Suprapubic skin (tissue), 4 donors: ENCODE measurements at regions not wholly inside any gene's neighbourhood (a gene's known extent, or its start where the extent isn't known, plus 50 kb on each side); places are given as distances from the start of the nearest gene placed in this dataset.

Source experiments
- POLR2A ChIP-seq, 2 donors: fragments of 450-650 bp; IDR thresholded peaks; one replicate each; pipeline ENCODE4 v1.6.1; 2017; ENCODE audit warnings: antibody characterized with exemption in 2 of 2, mild to moderate bottlenecking in 2 of 2, moderate library complexity in 2 of 2
- POLR2AphosphoS5 ChIP-seq, 3 donors: sonication (generic); formaldehyde crosslinking; IDR thresholded peaks; one replicate each; pipeline ENCODE4 v1.6.1; 2017; ENCODE audit warnings: antibody characterized with exemption in 3 of 3
- TF ChIP-seq, protein P1 (sequence below), 2 donors: fragments of 200-600 bp in 1 of 2; fragments of 450-650 bp in 1 of 2; sonication (generic) in 1 of 2; IDR thresholded peaks; one replicate each; pipeline ENCODE4 v1.5.1; 2016 to 2019; ENCODE audit warnings: antibody characterized with exemption in 2 of 2, mild to moderate bottlenecking in 1 of 2, moderate library complexity in 1 of 2

DNA sequence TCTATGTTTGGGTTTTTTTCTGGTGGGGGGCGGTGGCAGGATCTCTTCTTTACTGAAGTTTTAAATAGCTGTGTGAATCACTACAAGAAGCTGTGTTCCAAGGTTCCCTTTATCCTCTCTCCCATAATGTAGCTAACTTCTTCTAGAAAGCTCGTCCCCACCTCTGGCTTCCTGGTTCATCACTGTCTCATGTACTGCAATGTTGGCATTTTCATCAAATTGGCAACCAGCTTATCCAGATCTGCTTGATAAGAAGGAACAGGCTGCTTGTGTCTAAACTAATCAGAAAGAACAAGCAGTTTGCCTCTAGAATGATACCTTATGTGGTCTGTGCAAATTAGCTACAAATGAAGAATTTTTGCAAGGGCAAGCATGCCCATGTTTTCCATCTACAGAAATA lies 130.8 kb downstream of the WT1 start:
- TF ChIP-seq, protein P1, sequence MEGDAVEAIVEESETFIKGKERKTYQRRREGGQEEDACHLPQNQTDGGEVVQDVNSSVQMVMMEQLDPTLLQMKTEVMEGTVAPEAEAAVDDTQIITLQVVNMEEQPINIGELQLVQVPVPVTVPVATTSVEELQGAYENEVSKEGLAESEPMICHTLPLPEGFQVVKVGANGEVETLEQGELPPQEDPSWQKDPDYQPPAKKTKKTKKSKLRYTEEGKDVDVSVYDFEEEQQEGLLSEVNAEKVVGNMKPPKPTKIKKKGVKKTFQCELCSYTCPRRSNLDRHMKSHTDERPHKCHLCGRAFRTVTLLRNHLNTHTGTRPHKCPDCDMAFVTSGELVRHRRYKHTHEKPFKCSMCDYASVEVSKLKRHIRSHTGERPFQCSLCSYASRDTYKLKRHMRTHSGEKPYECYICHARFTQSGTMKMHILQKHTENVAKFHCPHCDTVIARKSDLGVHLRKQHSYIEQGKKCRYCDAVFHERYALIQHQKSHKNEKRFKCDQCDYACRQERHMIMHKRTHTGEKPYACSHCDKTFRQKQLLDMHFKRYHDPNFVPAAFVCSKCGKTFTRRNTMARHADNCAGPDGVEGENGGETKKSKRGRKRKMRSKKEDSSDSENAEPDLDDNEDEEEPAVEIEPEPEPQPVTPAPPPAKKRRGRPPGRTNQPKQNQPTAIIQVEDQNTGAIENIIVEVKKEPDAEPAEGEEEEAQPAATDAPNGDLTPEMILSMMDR (IDR thresholded peaks at IDR 0.05) = no peak
- no peak for TF ChIP-seq POLR2A (IDR thresholded peaks at IDR 0.05)
- TF ChIP-seq POLR2AphosphoS5 (IDR thresholded peaks at IDR 0.05) = no peak
